Karpas-422 (cell line): ENCODE measurements at regions not wholly inside any gene's neighbourhood (a gene's known extent, or its start where the extent isn't known, plus 50 kb on each side); places are given as distances from the start of the nearest gene placed in this dataset. TPM values are rescaled to one million over a fixed set of nuclear protein-coding genes. Genes with fewer than 3 reads are reported as not detected.

ENCODE experiments used
- DNase-seq: peaks from one replicate; pipeline ENCODE4 v3.0.0-alpha.2; 2015
- H2AFZ ChIP-seq: fragments of 200-600 bp; sonication (generic); 2 replicates; pipeline ENCODE4 v1.6.1; 2014; ENCODE audit warnings: antibody characterized with exemption, low read length, mixed read lengths
- H3K27ac ChIP-seq: fragments of 200-600 bp; sonication (generic); 2 replicates; pipeline ENCODE4 v1.5.1; 2014; ENCODE audit warnings: mild to moderate bottlenecking, low read length, moderate library complexity
- H3K27me3 ChIP-seq: fragments of 200-600 bp; sonication (generic); 2 replicates; pipeline ENCODE4 v1.6.1; 2014; ENCODE audit warnings: low read length, mixed read lengths
- H3K36me3 ChIP-seq: fragments of 200-600 bp; sonication (generic); 2 replicates; pipeline ENCODE4 v1.6.1; 2014; ENCODE audit warnings: low read length, mixed read lengths; ENCODE audit not compliant: insufficient read depth
- H3K4me1 ChIP-seq: fragments of 200-600 bp; sonication (generic); 2 replicates; pipeline ENCODE4 v1.6.1; 2014; ENCODE audit warnings: mild to moderate bottlenecking, low read length, mixed read lengths
- H3K4me2 ChIP-seq: fragments of 200-600 bp; sonication (generic); 2 replicates; pipeline ENCODE4 v1.6.1; 2014; ENCODE audit warnings: low read length, low read depth, mild to moderate bottlenecking; ENCODE audit not compliant: poor library complexity, severe bottlenecking
- H3K4me3 ChIP-seq: fragments of 200-600 bp; sonication (generic); 2 replicates; pipeline ENCODE4 v1.5.1; 2014; ENCODE audit warnings: mild to moderate bottlenecking, antibody characterized with exemption, low read length, mixed read lengths
- H3K79me2 ChIP-seq: fragments of 200-600 bp; sonication (generic); 2 replicates; pipeline ENCODE4 v1.6.1; 2014; ENCODE audit warnings: mild to moderate bottlenecking, low read length, mixed read lengths
- H3K9ac ChIP-seq: fragments of 200-600 bp; sonication (generic); 2 replicates; pipeline ENCODE4 v1.6.0; 2014; ENCODE audit warnings: low read length
- H3K9me2 ChIP-seq: fragments of 200-600 bp; sonication (generic), shearing (Covaris generic); replicated peaks from 2 replicates; pipeline ENCODE4 v1.6.0; 2014; ENCODE audit warnings: mild to moderate bottlenecking, low read length, moderate library complexity; ENCODE audit not compliant: insufficient read depth
- H3K9me3 ChIP-seq: fragments of 300-700, 200-600 bp; sonication (generic); 2 replicates; pipeline ENCODE4 v1.6.1; 2014; ENCODE audit warnings: low read length, mixed read lengths
- H4K20me1 ChIP-seq: fragments of 200-600 bp; sonication (generic); 2 replicates; pipeline ENCODE4 v1.6.1; 2014; ENCODE audit warnings: mild to moderate bottlenecking, antibody characterized with exemption, low read length, low read depth; ENCODE audit not compliant: insufficient read depth
- small RNA-seq: library from RNA; depleted of rRNA; stranded (forward); fragments of <200 nt; gene quantifications from one replicate; pipeline ENCODE3, GENCODE V24; 2014

GRCh38 chr3:154071146-154071545 is 50.0 kb upstream of the ARHGEF26 start:
- Histone ChIP-seq H3K79me2 (no peaks in the 10 kb centered on the region), H2AFZ (no peak overlapping the region), H3K36me3 (no peaks in the 10 kb centered on the region), H3K27me3 (no peaks in the 10 kb centered on the region), H3K9ac (no peak overlapping the region), H3K4me2 (no peak overlapping the region), H3K4me1 (no peaks in the 10 kb centered on the region), H3K4me3 (no peak overlapping the region), H3K27ac (no peak overlapping the region), H3K9me2 (no peaks in the 10 kb centered on the region), H3K9me3 (no peaks in the 10 kb centered on the region), H4K20me1 (no peaks in the 10 kb centered on the region)
- DNase-seq = no peak

Small RNA genes in the stretch of these regions (small RNA-seq; reads per million reads assigned to genes)
- gene RF00019 (not detected), gene RF00096 (0.36 reads per million), gene RNU6-901P (not detected)
